HEK293 (cell line): ENCODE measurements at regions not wholly inside any gene's neighbourhood (a gene's known extent, or its start where the extent isn't known, plus 50 kb on each side); places are given as distances from the start of the nearest gene placed in this dataset.

Source experiments
- CTCF ChIA-PET: fragments of 350-600 bp; formaldehyde crosslinking; extraction: SDS; loops from one replicate; lab custom pipeline; 2021; ENCODE audit warnings: antibody characterized with exemption; lab: Yijun Ruan, JAX
- POLR2A ChIA-PET: fragments of 300-600 bp; formaldehyde crosslinking; extraction: SDS; loops from one replicate; lab custom pipeline; 2020; ENCODE audit warnings: antibody characterized with exemption, inconsistent platforms; lab: Yijun Ruan, JAX
- H3K27ac ChIP-seq: fragments of 200-500 bp; sonication (Bioruptor generic); 2 replicates; pipeline ENCODE4 v1.5.1; 2014; ENCODE audit warnings: low read depth, low read length, control low read depth, inconsistent platforms; ENCODE audit errors: extremely low read depth
- H3K36me3 ChIP-seq, 2 experiments: fragments of 200-500 bp in 1 of 2; sonication (Bioruptor generic) in 1 of 2; 1 replicate in 1 of 2; 2 replicates in 1 of 2; pipeline ENCODE4 v1.5.1; 2014 to 2017; ENCODE audit warnings: inconsistent platforms in 2 of 2, low read length in 2 of 2; ENCODE audit not compliant: control insufficient read depth in 2 of 2, insufficient read depth in 1 of 2
- H3K4me1 ChIP-seq: fragments of 200-500 bp; sonication (Bioruptor generic); 2 replicates; pipeline ENCODE4 v1.5.1; 2014; ENCODE audit warnings: mild to moderate bottlenecking, low read length, inconsistent platforms; ENCODE audit not compliant: control insufficient read depth, insufficient read depth
- H3K4me3 ChIP-seq: 2 replicates; pipeline ENCODE4 v1.5.1; 2011; ENCODE audit warnings: low read depth, mild to moderate bottlenecking, control low read depth, low read length, moderate library complexity
- H3K9me3 ChIP-seq: fragments of 200-500 bp; sonication (Bioruptor generic); 2 replicates; pipeline ENCODE4 v1.5.1; 2014; ENCODE audit warnings: low read depth, low read length, inconsistent platforms; ENCODE audit not compliant: control insufficient read depth, insufficient read depth
- KLF9 ChIP-seq: fragments of 450-650 bp; formaldehyde crosslinking; IDR thresholded peaks from 2 replicates; pipeline ENCODE4 v1.5.1; 2016; ENCODE audit warnings: missing biosample characterization, missing genetic modification characterization, low read depth
- PRDM1 ChIP-seq: fragments of 450-650 bp; formaldehyde crosslinking; IDR thresholded peaks from 2 replicates; pipeline ENCODE4; 2016; ENCODE audit warnings: missing biosample characterization, missing genetic modification characterization
- TCF7L2 ChIP-seq: IDR thresholded peaks from 2 replicates; pipeline ENCODE4 v1.6.1; 2011; ENCODE audit warnings: low read depth, mild to moderate bottlenecking, inconsistent platforms, low read length, moderate library complexity, borderline replicate concordance
- ZBTB17 ChIP-seq: fragments of 450-650 bp; formaldehyde crosslinking; IDR thresholded peaks from 2 replicates; pipeline ENCODE4 v1.5.1; 2016; ENCODE audit warnings: missing biosample characterization, missing genetic modification characterization
- ZNF138 ChIP-seq: fragments of 450-650 bp; formaldehyde crosslinking; IDR thresholded peaks from 2 replicates; pipeline ENCODE4 v1.5.1; 2016; ENCODE audit warnings: missing biosample characterization, missing genetic modification characterization, borderline replicate concordance
- ZNF18 ChIP-seq: fragments of 450-650 bp; formaldehyde crosslinking; IDR thresholded peaks from 2 replicates; pipeline ENCODE4 v1.5.1; 2016; ENCODE audit warnings: missing biosample characterization, missing genetic modification characterization
- ZNF202 ChIP-seq: fragments of 450-650 bp; formaldehyde crosslinking; IDR thresholded peaks from 2 replicates; pipeline ENCODE4 v1.5.1; 2016; ENCODE audit warnings: missing biosample characterization, missing genetic modification characterization, borderline replicate concordance
- ZNF221 ChIP-seq: fragments of 450-650 bp; formaldehyde crosslinking; IDR thresholded peaks from 2 replicates; pipeline ENCODE4 v1.5.1; 2017; ENCODE audit warnings: missing biosample characterization, missing genetic modification characterization, borderline replicate concordance
- ZNF350 ChIP-seq: fragments of 450-650 bp; formaldehyde crosslinking; IDR thresholded peaks from 2 replicates; pipeline ENCODE4 v1.5.0; 2017; ENCODE audit warnings: missing biosample characterization, mild to moderate bottlenecking, missing genetic modification characterization
- ZNF518A ChIP-seq: fragments of 450-650 bp; formaldehyde crosslinking; conservative IDR thresholded peaks from 2 replicates; pipeline ENCODE4 v1.5.1; 2016; ENCODE audit warnings: low read depth, missing biosample characterization, missing genetic modification characterization
- ZNF610 ChIP-seq: fragments of 450-650 bp; formaldehyde crosslinking; IDR thresholded peaks from 2 replicates; pipeline ENCODE4 v1.5.1; 2016; ENCODE audit warnings: missing biosample characterization, missing genetic modification characterization, borderline replicate concordance
- ZNF830 ChIP-seq: fragments of 450-650 bp; IDR thresholded peaks from 2 replicates; pipeline ENCODE4 v1.5.0; 2018; ENCODE audit warnings: missing biosample characterization, missing genetic modification characterization, low read depth, mild to moderate bottlenecking, moderate library complexity
- ZSCAN4 ChIP-seq: fragments of 450-650 bp; formaldehyde crosslinking; IDR thresholded peaks from 2 replicates; pipeline ENCODE4 v1.5.1; 2017; ENCODE audit warnings: missing biosample characterization, missing genetic modification characterization
- TF ChIP-seq, protein P1 (sequence below): fragments of 450-650 bp; formaldehyde crosslinking; IDR thresholded peaks from 2 replicates; pipeline ENCODE4 v1.5.1; 2017; ENCODE audit warnings: missing biosample characterization, missing genetic modification characterization

DNA sequence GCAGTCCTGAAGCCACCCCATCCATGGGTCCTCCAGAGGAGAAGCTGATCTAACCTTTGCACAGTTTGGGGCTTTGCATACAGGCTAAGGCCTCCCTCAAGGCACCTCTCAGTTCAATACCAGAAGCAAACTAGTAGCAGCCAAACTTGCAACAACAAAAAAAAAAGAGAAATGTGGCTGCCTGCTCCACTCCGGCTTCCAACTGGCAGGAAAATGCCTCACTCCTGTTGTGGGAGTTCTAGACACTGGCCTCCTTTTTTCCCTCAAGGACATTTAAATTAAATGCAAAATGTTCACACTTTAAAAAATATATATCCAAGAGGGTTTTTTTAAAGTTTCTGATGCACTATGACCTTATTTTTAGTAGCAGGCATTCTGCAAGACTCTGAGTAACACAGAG lies 216.0 kb upstream of the TPM1 start (continued):
- TF ChIP-seq, protein P1, sequence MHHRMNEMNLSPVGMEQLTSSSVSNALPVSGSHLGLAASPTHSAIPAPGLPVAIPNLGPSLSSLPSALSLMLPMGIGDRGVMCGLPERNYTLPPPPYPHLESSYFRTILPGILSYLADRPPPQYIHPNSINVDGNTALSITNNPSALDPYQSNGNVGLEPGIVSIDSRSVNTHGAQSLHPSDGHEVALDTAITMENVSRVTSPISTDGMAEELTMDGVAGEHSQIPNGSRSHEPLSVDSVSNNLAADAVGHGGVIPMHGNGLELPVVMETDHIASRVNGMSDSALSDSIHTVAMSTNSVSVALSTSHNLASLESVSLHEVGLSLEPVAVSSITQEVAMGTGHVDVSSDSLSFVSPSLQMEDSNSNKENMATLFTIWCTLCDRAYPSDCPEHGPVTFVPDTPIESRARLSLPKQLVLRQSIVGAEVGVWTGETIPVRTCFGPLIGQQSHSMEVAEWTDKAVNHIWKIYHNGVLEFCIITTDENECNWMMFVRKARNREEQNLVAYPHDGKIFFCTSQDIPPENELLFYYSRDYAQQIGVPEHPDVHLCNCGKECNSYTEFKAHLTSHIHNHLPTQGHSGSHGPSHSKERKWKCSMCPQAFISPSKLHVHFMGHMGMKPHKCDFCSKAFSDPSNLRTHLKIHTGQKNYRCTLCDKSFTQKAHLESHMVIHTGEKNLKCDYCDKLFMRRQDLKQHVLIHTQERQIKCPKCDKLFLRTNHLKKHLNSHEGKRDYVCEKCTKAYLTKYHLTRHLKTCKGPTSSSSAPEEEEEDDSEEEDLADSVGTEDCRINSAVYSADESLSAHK (tag by site-specific recombination): no peak
- TF ChIP-seq ZNF202 (tag by site-specific recombination) (no peak), ZSCAN4 (no peak)
- TF ChIP-seq, all 188 proteins: peak for 0

GRCh38 chr15:62828364-62828763 lies 214.2 kb upstream of the TPM1 start:
- TF ChIP-seq ZNF350 (tag by site-specific recombination) (no peak), KLF9 (tag by site-specific recombination) (no peak), ZBTB17 (tag by site-specific recombination) (peak; percentile 52)
- Histone ChIP-seq H3K27ac (no peak overlapping the region), H3K4me1 (no peaks in the 10 kb centered on the region), H3K4me3 (no peak overlapping the region), H3K9me3 (no peaks in the 10 kb centered on the region), H3K36me3 (no peaks in the 10 kb centered on the region)
- POLR2A ChIA-PET: interaction anchor here (0.6 kb wide), 1 partner anchor 16 kb away, joined by 3 read pairs; no protein-coding TSS in a partner anchor
- CTCF ChIA-PET: no interaction called here

GRCh38 chr15:62832231-62832630 lies 210.3 kb upstream of the TPM1 start:
- CTCF ChIA-PET: interaction anchor here (0.6 kb wide), 1 partner anchor 235 kb away, joined by 4 read pairs; no protein-coding TSS in a partner anchor

More at GRCh38 chr15:62832231-62832630, 210.3 kb upstream of the TPM1 start:
- H3K4me1 ChIP-seq: no peaks in the 10 kb centered on the region
- H3K4me3 ChIP-seq: no peak overlapping the region
- TF ChIP-seq ZNF221 (tag by site-specific recombination): no peak
- no peak for TF ChIP-seq ZNF610
- TF ChIP-seq PRDM1 (tag by site-specific recombination): no peak
- no peak for TF ChIP-seq ZNF138
- TF ChIP-seq TCF7L2: no peak
- no peak for TF ChIP-seq ZNF830 (tag by site-specific recombination)
- TF ChIP-seq ZNF18 (tag by site-specific recombination): no peak
- TF ChIP-seq ZNF518A (tag by site-specific recombination): no peak
- POLR2A ChIA-PET: no interaction called here
- no peak overlapping the region for H3K27ac ChIP-seq
- no peaks in the 10 kb centered on the region for H3K9me3 ChIP-seq
- no peaks in the 10 kb centered on the region for H3K36me3 ChIP-seq
